ENCODE measurements at regions not wholly inside any gene's neighbourhood (a gene's known extent, or its start where the extent isn't known, plus 50 kb on each side); places are given as distances from the start of the nearest gene placed in this dataset.
"Not testable (repeated sequence)": the region's sequence is repeated elsewhere in the genome, so short reads cannot be mapped to it uniquely, and the experiment has no call there.

DNA sequence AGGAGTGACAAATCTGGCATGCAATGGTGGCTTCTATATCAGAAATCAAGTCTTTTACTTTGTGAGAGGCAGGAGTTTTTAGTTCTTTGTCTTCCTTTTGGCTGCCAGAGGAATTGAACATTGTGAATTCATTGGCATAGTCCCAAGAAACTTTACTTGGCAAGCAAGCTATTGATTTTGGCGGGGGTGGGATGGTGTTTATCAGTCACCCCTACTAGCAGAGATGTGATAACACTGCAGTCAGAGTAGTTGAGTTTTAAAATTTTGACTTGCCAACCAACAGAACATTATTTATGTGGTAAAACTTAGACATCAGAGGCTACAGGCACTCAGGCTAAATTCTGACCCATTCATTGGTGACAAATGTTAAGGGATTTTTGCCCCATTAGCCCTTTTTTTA is 129.2 kb downstream of the FAM72B start:
- not testable (repeated sequence) for TF ChIP-seq CTCF (IDR thresholded peaks at IDR 0.05; ENCODE audit: low read depth, low read length); EZH2phosphoT487 (IDR thresholded peaks at IDR 0.05; ENCODE audit: low read depth)
